ENCODE measurements at regions not wholly inside any gene's neighbourhood (a gene's known extent, or its start where the extent isn't known, plus 50 kb on each side); places are given as distances from the start of the nearest gene placed in this dataset.

- DNase-seq = no peak
These were observed 53.8 kb downstream of the ADM start for GRCh38 chr11:10358696-10359095.

DNA sequence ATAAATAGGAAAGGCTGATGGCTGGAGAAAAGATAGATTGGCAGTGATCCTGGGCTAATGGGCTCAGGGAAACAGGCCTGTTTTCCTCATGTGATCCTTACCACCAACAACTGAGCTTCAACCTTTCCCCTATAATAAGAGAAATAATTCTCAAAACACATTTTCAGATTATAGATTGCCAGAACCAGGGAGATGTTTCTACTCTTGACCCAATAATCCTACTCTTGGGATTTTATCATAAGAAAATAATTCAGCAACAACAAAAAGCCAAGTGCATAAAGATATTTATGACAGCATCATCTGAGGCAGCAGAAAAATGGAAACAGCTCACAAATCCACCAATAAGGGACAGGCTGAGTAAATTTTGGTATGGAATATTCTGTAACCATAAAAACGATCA is 54.3 kb downstream of the ADM start:
- no peak for DNase-seq

DNA sequence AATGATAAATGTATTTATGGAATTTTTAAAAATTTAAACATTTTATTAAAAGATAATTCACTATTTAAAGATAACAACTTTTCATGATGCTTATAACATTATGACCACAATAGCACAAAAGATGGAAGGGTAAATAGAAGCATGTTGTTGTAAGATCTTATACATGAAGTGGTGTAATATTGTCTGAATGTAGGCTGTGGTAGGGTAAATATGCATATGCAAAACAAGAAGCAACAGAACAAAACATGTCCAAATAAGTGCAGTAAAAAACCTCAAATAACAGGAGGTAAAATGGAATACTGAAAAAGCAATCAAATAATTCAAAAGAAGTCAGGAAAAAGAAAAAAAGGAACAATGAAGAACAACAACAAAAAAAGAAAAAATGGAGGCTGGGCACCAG is 56.0 kb downstream of the ADM start:
- DNase-seq = no peak

DNA sequence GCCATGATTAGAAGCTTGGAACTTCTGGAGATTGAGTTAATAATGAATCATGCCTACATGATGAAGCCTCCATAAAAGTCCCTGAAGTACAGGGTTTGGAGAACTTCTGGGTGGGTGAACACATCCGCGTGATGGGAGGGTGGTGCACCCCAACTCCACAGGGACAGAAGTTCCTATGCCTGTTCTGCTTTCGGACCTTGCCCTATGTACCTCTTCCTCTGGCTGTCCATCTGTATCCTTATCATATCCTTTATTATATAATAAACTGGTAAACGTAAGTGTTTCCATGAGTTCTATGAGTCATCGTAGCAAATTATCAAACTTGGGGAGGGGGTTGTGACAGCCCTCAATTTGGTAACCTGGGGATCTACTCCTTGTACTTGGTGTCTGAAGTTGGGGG is 60.2 kb downstream of the ADM start:
- DNase-seq = no peak

- DNase-seq = peak; percentile 61 to 77
These were observed 61.9 kb downstream of the ADM start for GRCh38 chr11:10366568-10367331.

DNA sequence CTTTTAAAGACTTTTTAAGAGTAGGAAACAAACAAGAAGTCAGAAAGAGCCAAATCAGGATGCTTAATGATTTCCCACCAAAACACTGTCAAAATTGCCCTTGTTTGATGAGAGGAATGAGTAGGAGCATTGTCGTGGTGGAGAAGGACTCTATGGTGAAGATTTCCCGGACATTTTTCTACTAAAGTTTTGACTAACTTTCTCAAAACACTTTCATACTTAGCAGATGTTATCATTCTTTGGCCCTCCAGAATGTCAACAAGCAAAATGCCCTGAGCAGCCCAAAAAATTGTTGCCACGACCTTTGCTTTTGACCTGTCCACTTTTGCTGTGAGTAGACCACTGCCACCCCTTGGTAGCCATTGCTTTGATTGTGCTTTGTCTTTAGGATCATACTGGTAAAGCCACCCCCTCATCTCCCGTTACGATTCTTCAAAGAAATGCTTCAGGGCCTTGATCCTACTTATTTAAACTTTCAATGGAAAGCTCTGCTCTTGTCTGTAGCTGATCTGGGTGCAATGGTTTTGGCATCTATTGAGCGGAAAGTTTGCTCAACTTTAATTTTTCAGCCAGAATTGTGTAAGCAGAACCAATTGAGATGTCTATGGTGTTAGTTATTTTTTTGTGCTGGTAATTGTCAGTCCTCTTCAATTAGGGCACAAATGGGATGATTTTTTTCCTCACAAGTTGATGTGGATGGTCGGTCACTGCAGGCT is 67.2 kb downstream of the ADM start:
- DNase-seq = no peak

DNA sequence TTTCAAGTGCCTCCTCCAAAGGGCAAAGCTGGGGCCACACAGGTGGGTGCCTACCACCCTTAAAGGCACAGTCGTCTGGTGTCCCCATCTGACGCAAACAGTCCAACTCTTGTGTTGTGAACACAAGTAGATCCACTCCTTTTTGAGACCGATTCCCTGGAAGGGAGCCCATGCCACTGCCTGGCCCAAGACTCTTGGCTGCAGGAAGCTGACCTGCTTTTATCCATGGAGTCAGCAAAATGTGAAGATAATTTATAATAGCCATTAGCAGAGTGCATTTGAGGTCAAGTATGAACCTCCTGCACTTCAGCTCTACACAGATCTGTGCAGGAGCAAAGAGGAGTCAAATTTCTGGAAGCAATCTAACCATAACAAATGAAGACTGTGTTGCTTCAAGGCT is 68.5 kb downstream of the ADM start:
- DNase-seq = no peak

DNA sequence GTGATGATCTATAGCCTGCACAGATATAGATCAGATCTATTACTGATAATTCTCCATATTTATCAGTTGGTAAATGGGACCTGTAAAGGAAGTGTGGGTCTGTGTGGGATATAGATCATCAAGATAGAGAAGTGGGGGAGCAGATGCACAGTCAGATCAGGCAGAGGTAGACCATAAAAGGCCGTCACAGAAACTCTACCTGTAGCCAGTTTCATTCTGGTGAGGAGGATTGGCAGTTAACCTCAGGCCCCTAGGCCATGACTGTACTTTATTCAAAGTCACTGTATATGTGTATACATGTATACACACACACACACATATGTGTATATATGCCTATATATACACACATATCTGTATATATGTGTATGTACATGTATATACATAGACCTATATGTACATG is 69.1 kb downstream of the ADM start:
- DNase-seq = no peak

- DNase-seq = no peak
These were observed 69.5 kb downstream of the ADM start for GRCh38 chr11:10374386-10374785.

- no peak for DNase-seq
These were observed 70.6 kb downstream of the ADM start for GRCh38 chr11:10375280-10375971.

GRCh38 chr11:10376061-10376460 is 71.2 kb downstream of the ADM start:
- no peak for DNase-seq

DNA sequence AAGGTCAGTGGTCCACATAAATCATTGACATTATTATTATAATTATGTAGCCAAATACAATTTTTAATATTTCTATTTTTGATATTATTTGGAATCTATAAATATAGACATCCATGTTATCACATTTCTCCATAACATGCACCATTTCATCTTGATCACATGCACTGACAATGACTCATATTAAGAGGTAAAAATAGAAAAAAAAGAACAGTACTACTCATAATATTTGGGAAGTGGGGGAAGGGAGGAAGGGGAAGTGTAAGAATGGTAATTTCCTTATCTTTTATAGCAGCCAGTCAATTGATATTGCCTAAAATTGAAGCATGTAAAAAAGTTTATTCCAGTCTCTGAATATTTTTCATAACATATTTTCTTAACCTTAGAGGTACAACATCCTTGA is 72.3 kb downstream of the ADM start:
- no peak for DNase-seq

DNA sequence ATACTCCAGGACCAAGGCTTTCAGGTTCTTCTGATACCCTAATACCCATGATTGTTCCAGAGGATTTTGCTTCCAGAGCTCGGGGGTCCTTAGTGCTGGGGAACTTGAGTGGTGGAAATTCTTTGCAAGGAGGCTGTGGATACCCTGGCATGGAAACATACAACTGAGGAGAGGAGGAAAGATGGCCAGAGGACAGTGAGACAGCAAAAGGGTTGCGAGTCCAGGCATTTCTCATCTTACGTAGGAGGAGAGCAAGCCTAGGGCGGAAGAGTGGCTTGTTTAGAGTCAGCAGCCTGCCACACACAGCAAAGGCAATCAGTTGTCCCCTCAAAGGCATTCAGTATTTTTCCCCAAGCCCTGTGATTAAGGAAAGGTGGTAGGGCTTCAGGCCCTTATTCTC is 73.5 kb downstream of the ADM start:
- no peak for DNase-seq

GRCh38 chr11:10379022-10379421 is 74.1 kb downstream of the ADM start:
- DNase-seq = no peak

DNA sequence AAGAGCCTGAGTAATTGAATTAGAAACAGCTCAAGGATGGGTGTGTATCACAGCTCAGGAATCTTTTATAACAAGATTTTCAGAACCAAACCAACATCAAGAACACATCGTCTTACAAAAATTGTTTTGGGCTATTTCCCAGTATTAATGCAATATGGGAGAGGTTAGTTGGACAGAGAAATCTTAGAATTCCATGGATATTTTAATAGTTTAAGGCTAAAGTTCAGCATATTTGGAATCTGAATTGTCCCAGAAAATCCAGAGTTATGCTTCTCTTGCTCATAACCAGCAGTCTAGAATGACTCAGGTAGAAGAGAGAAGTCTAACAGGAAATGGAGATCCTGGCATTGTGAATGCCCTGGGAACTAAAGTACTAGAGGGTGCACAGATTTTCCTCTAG is 74.6 kb downstream of the ADM start:
- no peak for DNase-seq

DNA sequence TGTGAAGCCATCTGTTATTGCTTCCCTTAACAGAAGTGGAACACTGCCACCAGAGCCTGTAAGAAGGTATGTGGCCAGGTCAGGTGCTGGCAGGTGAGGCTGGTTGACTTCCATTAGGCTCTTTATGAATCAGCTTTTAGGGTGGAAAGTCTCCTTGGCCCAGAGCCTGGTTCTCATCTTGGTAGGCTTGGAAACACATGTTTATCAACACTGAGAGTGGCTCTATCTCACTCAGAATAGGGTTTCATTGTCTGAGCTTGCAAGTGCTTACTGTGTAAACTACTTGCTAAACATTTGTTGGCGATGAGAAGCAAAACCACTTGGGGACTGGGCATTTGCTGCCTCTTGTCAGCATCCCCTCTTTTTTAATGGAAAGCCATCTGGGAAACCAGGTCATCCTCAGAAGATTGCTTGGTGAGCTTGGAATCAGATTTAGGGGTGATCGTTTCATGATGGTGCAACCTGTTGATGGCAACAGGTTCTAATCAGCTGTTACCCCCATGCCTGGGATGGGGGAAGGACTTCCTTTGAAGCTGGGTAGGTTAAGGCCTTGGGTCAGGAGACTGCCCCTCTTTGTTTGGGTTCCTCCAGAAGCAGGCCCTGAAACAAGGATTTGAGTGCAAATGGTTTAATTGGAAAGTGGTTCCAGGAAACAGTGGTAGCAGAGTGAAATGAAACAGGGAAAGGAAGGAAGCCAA is 75.0 kb upstream of the AMPD3 start:
- no peak for DNase-seq

GRCh38 chr11:10380921-10381320 is 74.1 kb upstream of the AMPD3 start:
- DNase-seq = no peak

DNA sequence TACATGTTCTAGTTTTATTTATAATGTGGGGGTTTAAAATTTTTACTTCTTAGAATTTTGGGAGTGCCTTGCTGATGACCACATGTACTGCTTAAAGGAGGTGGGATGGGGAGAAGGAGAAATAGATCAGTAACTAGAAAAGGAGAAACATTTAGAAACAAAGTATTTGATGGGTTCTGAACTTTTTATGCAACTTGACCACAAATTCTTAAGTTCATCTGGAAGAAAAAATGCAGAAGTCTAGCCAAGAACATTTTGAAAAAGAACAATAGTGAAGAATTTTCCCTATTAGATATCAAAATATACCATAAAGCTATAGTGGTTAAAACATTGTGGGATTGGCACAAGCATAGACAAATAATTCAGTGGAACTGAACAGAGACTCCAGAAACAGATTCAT is 73.3 kb upstream of the AMPD3 start:
- no peak for DNase-seq

- DNase-seq = no peak
These were observed 72.5 kb upstream of the AMPD3 start for GRCh38 chr11:10382518-10382917.

DNA sequence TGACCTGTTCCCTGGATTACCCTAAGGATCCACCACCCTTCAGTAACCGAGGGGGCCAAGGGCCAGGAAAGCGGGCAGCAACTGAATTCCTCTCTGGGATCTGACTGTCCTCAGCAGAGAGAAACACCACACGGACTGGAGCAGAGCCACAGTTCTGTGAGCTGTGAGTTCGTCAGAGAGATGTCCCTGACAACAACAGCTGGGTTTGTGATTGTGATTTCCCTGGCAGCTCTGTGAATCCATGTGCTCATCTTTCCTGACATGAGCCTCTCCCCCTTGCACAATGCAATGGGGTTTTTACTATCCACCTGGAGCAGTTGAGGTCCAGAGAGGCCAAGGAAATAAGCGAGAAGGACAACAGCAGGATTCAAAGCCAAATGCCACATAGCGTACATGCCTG is 69.4 kb upstream of the AMPD3 start:
- no peak for DNase-seq

- DNase-seq = no peak
These were observed 68.7 kb upstream of the AMPD3 start for GRCh38 chr11:10386361-10386760.

- no peak for DNase-seq
These were observed 68.2 kb upstream of the AMPD3 start for GRCh38 chr11:10386861-10387205.

- DNase-seq = no peak
These were observed 67.6 kb upstream of the AMPD3 start for GRCh38 chr11:10387206-10388083.

Data from CD4-positive, alpha-beta T cell treated with Interleukin-4 for 1 hour (primary cell).